ENCODE measurements at regions not wholly inside any gene's neighbourhood (a gene's known extent, or its start where the extent isn't known, plus 50 kb on each side); places are given as distances from the start of the nearest gene placed in this dataset.

DNA sequence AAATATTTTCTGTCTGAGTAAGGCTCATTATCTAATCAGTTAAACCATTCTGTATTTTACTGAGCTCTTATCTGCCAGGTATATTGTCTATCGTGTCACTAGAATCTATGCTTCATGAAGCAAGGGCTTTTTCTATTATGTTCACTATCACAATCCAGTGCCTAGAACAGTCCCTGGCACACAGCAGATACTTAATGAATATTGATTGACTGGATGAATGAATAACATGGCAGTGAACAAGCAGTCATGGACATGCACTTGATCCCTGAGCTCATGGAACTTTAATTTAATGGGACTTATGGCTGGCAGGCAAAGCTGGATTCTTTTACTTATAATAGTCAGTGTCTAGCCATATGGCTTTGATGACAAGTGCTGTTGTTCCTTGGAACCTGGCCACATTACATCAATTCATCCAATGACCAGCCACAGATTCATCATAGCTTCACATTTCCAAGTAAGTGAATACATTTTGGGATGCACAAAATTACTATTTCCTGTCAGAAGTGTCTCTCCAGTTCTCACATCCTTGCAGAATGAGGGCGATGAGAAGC lies 214.8 kb downstream of the COG6 start:
- Mint-ChIP-seq H3K4me3 (no peak overlapping the region), H3K27ac (no peak overlapping the region), H3K27me3 (no peaks in the 10 kb centered on the region), H3K4me1 (ENCODE audit: low read depth) (no peaks in the 10 kb centered on the region), H3K36me3 (ENCODE audit: low read depth) (no peaks in the 10 kb centered on the region), H3K9me3 (no peaks in the 10 kb centered on the region)
- ChIA-PET CTCF (interaction anchor here (1.2 kb wide), 1 partner anchor 9 kb away, joined by 5 read pairs; no protein-coding TSS in a partner anchor), POLR2A (interaction anchor here (0.6 kb wide), 1 partner anchor 1222 kb away, joined by 3 read pairs; no protein-coding TSS in a partner anchor)
- Histone ChIP-seq H3K36me3 (ENCODE audit: insufficient read depth, low read length) (no peaks in the 10 kb centered on the region), H3K27ac (ENCODE audit: low read depth in 1 of 2, low read length in 2 of 2) (no peak overlapping the region), H3K4me3 (ENCODE audit: low read length) (no peak overlapping the region), H3K4me1 (ENCODE audit: insufficient read depth, low read length) (no peaks in the 10 kb centered on the region), H3K9me3 (ENCODE audit: control insufficient read depth in 1 of 2, insufficient read depth in 1 of 2, low read length in 2 of 2) (no peaks in the 10 kb centered on the region), H3K27me3 (ENCODE audit: control insufficient read depth in 1 of 2, insufficient read depth in 2 of 2, low read length in 2 of 2) (no peaks in the 10 kb centered on the region)
- TF ChIP-seq, protein P1, sequence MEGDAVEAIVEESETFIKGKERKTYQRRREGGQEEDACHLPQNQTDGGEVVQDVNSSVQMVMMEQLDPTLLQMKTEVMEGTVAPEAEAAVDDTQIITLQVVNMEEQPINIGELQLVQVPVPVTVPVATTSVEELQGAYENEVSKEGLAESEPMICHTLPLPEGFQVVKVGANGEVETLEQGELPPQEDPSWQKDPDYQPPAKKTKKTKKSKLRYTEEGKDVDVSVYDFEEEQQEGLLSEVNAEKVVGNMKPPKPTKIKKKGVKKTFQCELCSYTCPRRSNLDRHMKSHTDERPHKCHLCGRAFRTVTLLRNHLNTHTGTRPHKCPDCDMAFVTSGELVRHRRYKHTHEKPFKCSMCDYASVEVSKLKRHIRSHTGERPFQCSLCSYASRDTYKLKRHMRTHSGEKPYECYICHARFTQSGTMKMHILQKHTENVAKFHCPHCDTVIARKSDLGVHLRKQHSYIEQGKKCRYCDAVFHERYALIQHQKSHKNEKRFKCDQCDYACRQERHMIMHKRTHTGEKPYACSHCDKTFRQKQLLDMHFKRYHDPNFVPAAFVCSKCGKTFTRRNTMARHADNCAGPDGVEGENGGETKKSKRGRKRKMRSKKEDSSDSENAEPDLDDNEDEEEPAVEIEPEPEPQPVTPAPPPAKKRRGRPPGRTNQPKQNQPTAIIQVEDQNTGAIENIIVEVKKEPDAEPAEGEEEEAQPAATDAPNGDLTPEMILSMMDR (IDR thresholded peaks at IDR 0.05) = no peak
- intact Hi-C loops (cut with DNase I, micrococcal nuclease) = no loop called here
- no peak for ATAC-seq (ENCODE audit: poor library complexity)
- no peak for DNase-seq

DNA sequence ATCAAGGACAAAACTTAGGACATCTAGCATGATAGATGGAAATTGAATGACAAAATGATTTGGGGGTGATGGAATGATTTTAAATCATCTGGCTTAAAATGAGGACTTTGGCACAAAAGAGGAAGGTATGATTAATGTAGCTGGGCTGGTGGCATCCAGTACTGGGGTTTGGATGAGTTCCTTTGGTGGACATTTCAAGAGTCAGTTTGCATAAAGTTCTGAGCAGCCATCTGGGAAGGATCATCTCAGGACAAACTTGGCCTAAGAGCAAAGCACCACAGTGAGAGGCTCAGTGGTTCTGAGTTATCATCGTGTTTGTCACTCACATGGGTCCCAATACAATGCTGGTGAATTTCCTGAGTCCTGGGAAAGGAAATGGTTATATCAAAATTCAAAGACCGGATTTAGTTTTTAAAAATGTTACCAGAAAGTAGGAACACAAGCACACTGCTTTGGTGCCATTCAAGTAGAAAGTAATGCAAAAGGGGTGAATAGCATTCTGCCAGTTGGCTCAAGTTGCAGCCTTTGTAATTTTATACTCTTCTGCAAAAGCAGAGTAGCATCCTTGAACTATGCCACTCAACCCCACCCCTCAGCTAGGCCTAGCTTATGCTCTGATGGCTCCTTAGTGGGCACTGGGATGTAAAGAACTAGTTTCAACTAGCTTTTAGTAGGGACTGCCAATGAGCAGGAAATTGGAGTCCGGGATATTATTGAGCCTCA lies 219.0 kb downstream of the COG6 start:
- Histone ChIP-seq H3K27me3 (ENCODE audit: control insufficient read depth in 1 of 2, insufficient read depth in 2 of 2, low read length in 2 of 2) (peaks cover 0 to 6% of the 10 kb centered on the region in 2 experiments), H3K36me3 (ENCODE audit: insufficient read depth, low read length) (no peaks in the 10 kb centered on the region), H3K9me3 (ENCODE audit: control insufficient read depth in 1 of 2, insufficient read depth in 1 of 2, low read length in 2 of 2) (no peaks in the 10 kb centered on the region), H3K27ac (ENCODE audit: low read depth in 1 of 2, low read length in 2 of 2) (no peak overlapping the region), H3K4me1 (ENCODE audit: insufficient read depth, low read length) (no peaks in the 10 kb centered on the region), H3K4me3 (ENCODE audit: low read length) (no peak overlapping the region)
- ChIA-PET POLR2A (no interaction called here), CTCF (no interaction called here)
- H3K36me3 Mint-ChIP-seq (ENCODE audit: low read depth) = no peaks in the 10 kb centered on the region
- H3K27ac Mint-ChIP-seq = no peak overlapping the region
- peaks cover 7% of the 10 kb centered on the region for H3K4me1 Mint-ChIP-seq (ENCODE audit: low read depth)
- intact Hi-C loops (cut with DNase I, micrococcal nuclease) = no loop called here
- ATAC-seq (ENCODE audit: poor library complexity) (no peak), DNase-seq (no peak)
- no peaks in the 10 kb centered on the region for H3K27me3 Mint-ChIP-seq
- no peaks in the 10 kb centered on the region for H3K9me3 Mint-ChIP-seq
- TF ChIP-seq, protein P1 (IDR thresholded peaks at IDR 0.05) = no peak
- no peak overlapping the region for H3K4me3 Mint-ChIP-seq

DNA sequence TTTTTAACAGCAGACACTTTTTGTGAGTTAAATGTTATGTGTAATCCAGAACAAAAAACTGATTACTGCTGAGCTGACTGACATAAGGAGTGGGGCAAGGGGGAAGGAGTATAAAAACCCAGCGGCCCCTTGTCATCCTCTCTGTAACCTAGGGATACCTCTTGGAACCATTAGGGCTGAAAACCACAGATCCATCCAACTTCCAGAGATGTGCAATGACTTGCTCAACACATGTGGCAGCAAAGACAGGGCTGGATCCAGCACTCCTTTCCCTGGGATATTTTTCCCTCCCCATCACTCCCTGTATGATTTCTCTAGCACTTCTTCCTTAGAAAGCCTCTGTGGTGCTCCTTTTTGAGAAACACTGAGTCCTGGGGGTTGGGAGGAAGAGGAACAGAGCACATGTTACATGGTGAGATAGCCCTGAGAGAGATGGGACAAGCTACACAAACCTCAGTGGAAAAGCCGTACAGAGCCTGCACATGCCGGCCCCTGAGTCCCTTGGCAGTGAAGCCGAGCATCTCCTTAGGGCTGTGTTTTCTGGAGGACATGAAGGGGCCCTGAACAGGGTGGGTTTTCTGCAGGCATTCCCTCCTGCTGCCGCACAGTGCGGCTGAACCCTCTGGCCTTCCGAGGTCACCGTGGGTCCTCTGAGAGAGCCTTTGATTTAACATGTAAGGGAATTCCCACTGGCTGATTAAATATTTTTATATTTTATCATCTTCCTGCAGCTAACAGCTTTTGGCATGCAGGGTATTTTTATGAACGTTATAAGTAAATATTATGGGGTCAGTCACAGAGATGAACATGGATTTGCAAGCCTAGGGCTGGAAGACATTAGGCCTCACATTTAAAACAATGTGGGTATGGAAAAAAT lies 219.9 kb downstream of the COG6 start:
- H3K4me3 Mint-ChIP-seq = no peak overlapping the region
- no peak overlapping the region for H3K4me3 ChIP-seq (ENCODE audit: low read length)
- ChIA-PET CTCF (no interaction called here), POLR2A (no interaction called here)
- intact Hi-C loops (cut with DNase I, micrococcal nuclease) = no loop called here
- H3K36me3 ChIP-seq (ENCODE audit: insufficient read depth, low read length) = no peaks in the 10 kb centered on the region
- no peaks in the 10 kb centered on the region for H3K27me3 Mint-ChIP-seq
- H3K36me3 Mint-ChIP-seq (ENCODE audit: low read depth) = no peaks in the 10 kb centered on the region
- peaks cover 7% of the 10 kb centered on the region for H3K4me1 Mint-ChIP-seq (ENCODE audit: low read depth)
- TF ChIP-seq, protein P1 (IDR thresholded peaks at IDR 0.05) = no peak
- ATAC-seq (ENCODE audit: poor library complexity) (no peak), DNase-seq (no peak)
- no peak overlapping the region for H3K27ac Mint-ChIP-seq
- H3K27ac ChIP-seq (ENCODE audit: low read depth in 1 of 2, low read length in 2 of 2) = no peak overlapping the region
- no peaks in the 10 kb centered on the region for H3K4me1 ChIP-seq (ENCODE audit: insufficient read depth, low read length)
- peaks cover 0 to 6% of the 10 kb centered on the region in 2 experiments for H3K27me3 ChIP-seq (ENCODE audit: control insufficient read depth in 1 of 2, insufficient read depth in 2 of 2, low read length in 2 of 2)
- no peaks in the 10 kb centered on the region for H3K9me3 Mint-ChIP-seq
- H3K9me3 ChIP-seq (ENCODE audit: control insufficient read depth in 1 of 2, insufficient read depth in 1 of 2, low read length in 2 of 2) = no peaks in the 10 kb centered on the region
